GM21367 (cell line): ENCODE measurements at regions not wholly inside any gene's neighbourhood (a gene's known extent, or its start where the extent isn't known, plus 50 kb on each side); places are given as distances from the start of the nearest gene placed in this dataset.
"Not testable (repeated sequence)": the region's sequence is repeated elsewhere in the genome, so short reads cannot be mapped to it uniquely, and the experiment has no call there.

Experiments
- ATAC-seq: cut with Tn5 transposase; IDR thresholded peaks from one replicate; pipeline ENCODE4 v1.9.1; 2021; ENCODE audit not compliant: unreplicated experiment

GRCh38 chr12:107517816-107518215 lies 167.8 kb upstream of the PWP1 start:
- not testable (repeated sequence) for ATAC-seq

DNA sequence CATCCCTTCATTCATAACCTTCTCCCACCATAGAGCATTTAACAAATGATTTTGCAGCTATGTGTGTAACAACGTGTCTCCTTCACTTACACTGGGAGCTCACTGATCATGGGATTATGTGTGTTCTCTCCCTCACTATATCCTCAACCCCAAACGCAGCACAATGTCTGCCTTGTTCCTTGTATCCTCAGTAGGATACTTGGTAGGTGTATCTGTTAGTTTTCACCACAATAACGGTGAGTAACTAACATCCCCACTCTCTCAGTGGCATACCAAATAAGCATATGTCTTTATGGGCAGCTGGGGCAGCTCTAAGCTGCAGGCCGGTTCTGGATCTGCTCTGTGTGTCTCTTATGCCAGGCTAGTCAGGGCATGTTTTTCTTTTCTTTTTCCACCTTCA lies 166.7 kb upstream of the PWP1 start:
- ATAC-seq, result no peak

- ATAC-seq, result no peak
These were observed 165.4 kb upstream of the PWP1 start for GRCh38 chr12:107519906-107520859.

- no peak for ATAC-seq
These were observed 163.7 kb upstream of the PWP1 start for GRCh38 chr12:107521826-107522355.

- no peak for ATAC-seq
These were observed 162.7 kb upstream of the PWP1 start for GRCh38 chr12:107522692-107523477.

DNA sequence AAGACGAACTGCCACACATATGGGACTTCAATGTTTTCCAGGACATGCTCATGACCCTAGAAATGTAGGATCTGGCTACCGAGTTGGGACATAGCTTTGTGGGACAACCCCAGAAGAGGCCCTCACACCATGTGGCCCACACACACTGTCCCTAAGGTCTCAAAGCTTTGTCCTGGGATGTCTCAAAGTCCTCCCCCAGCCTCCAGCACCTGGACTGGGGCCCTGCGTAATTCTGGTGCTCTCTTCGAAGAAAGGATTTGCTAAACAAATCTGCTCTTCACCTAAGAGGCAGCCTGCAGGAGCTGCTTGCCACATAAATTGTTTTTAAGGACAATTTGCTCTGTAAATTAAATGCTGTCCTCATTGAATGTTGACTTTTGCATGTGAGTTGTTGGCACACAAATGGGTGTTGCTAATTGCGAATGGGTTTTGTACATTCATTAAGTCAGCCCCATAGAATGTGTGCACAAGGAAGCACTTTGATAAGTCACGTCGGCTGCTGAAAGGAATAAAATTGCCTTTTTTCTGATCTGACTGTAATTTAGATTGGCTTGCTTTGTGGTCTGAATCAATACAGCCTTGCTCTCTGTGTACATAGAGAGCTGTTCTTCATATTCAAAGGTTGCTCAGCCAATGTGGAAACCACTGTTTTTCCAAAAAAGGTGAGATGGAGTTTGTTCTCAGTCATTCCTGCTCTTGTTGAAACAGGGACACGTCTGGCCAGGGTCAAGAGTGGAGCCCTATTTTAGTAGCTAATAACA lies 161.6 kb upstream of the PWP1 start:
- no peak for ATAC-seq

- no peak for ATAC-seq
These were observed 160.4 kb upstream of the PWP1 start for GRCh38 chr12:107525063-107525718.

DNA sequence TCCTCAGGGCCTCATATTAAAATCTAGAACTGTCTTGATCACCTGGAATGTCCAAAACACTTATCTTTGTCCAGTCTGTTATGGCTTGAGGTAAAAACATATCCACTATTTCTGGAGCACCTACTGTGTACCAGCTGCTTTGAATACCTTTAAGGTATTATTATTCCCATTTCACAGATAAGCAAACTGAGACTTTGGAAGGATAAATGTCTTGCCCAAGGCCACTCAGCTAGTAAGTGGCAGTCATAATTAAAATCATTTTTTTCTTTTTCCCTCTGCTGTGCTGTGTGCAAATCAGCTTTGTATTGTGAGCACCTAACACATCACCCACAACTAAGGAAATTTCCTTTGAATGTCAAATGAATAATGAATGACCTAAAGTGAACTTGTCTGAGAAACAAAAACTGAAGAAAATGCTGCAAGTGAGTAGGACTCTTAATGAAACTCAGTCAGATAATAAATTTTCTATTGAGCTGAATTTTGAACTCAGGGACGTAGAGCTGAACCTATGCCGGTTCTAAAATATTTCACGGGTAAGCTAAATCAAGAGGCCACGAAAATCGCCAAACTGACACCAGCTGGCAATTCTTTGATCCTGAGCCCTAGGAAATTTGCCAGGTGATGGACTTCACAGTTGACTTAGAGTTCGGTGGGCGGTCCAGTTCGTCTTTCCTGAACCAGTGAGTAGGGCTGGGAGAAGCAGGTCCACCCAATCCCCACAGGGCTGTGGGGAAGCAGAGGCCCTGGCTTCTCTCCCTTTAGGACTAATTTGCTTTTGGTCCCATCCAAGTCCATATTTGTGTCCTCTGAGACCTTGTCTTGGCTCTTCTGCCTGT lies 159.7 kb upstream of the PWP1 start:
- no peak for ATAC-seq

- no peak for ATAC-seq
These were observed 158.9 kb upstream of the PWP1 start for GRCh38 chr12:107526555-107527180.

- no peak for ATAC-seq
These were observed 156.8 kb upstream of the PWP1 start for GRCh38 chr12:107528731-107529365.

DNA sequence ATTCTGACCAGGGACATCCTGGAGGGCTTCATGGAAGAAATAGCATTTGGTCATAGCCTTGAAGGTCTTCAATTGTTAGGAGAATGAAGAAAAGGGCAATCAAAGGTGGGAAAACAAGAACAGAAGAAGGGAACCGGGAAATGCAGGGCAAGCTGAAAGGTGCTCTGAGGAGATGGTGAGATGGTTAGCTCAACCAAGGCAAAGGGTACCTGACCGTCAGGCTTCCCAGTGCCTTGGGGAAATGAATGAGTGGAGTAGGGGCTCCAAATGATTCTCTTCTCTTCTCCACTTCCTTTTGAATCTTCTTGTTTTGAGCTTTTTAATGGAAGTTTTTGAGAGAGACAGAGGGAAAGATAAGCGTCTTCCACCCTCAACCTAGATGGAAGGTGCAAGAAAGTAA lies 155.6 kb upstream of the PWP1 start:
- no peak for ATAC-seq

GRCh38 chr12:107530701-107531100 lies 154.9 kb upstream of the PWP1 start:
- ATAC-seq, result no peak

- peak; percentile 76 for ATAC-seq
These were observed 152.4 kb upstream of the PWP1 start for GRCh38 chr12:107533218-107533617.

DNA sequence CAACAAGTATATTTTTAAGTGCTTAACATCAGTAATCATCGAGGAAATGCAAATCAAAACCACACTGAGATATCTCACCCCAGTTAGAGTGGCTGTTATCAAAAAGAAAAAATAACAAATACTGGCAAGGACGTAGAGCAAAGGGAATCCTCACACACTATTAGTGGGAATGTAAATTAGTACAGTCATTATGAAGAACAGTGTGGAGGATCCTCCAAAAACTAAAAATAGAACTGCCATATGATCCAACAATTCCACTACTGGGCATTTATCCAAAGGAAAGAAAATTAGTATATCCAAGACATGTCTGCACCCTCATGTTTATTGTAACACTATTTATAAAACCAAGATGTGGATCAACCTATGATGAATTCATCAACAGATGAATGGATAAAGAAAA lies 149.0 kb upstream of the PWP1 start:
- ATAC-seq, result no peak

DNA sequence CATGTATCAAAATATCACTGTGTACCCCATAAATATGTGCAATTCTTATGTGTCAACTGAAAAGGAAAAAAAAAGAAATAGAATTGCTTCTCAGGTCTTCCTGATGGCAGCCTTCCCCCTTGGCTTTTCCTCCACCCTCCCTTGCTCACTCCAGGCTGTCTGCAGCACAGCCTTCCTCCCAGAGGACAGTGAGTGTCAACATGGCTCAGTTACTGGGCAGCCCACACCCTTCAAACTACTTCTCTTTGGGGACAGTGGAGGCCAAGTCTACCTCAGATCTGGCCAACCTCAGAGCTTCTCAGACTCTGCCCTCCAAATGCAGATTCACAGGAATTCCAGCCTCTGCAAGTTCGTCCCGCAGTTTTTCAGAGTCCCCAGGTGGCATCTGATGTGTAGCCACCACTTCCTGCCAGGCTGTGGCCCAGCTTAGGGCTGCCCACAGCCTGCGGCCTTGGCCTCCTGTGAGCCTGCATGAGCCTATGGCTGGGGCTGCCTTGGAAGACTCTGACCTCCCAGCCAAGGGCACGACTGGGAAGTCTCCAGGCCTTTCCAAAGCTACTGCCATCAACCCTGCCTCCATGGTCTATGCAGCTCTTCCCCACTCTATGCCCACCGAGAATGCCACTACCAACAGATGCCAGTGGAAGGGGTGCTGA lies 148.0 kb upstream of the PWP1 start:
- ATAC-seq, result no peak

DNA sequence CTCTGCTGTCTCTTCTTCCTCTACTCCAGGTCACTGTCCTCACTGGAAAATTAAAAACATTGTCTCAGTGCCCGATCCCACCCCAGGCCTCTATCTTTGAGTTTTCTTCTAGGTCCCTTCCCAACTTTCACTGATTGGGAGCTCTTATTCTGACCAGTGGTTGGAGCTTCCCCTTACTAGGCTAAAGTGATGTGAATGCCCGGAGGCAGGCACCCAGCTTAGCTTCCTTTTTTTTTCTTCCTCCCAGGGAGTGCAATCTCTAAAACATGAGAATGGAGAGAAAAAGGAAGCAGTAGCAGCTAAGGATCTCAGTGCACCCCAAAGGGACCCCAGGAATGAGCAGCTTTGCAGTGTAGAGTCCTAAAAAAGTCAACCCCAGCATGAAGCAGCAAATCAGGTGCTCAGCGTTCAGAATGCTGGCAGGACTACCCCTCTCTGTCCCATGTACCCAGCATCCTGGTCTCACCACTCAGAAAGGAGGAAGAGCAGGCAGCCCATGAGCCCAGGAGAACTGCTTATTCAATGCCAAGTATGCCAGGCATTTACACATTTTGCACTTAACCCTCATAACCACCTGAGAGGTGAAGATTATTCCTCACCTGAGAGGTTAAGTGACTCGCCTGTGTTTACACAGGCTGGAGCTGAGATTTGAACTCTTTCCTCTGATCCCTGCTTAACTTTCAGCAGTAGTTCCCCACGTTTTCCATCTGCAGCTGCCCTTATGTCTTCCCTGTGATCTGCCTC lies 146.2 kb upstream of the PWP1 start:
- no peak for ATAC-seq

DNA sequence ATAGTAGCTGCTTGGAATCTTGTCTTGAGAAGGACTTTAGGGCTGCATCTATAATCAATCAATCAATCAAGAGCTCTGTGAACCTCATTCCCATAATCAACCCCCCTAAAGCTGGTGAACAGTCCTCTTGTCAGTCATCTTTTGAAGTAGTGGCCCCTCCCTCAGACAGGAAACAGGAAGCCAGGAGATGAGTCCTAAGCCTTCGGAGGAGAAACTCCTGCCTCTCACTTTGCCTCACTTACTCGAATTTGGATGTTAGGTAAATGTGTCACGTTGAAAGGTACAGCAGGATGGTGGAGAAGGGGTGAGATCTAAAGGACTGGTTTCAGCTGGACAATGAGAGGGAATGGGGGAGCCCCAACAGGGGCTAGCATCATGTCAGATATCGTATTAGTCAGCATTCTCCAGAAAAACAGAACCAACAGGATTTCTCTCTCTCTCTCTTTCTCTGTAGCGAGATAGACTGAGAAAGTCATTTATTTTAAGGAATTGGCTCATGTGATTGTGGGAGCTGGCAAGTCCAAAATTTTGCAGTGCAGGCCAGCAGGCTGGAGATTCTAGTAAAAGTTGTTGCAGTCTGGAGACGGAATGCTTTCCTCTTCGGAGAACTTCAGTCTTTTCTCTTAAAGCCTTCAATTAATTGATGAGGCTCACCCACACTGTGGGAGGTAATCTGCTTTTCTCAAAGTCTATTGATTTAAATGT lies 144.4 kb upstream of the PWP1 start:
- no peak for ATAC-seq
